ENCODE measurements at regions not wholly inside any gene's neighbourhood (a gene's known extent, or its start where the extent isn't known, plus 50 kb on each side); places are given as distances from the start of the nearest gene placed in this dataset.

GRCh38 chr6:203661-204060, 88.6 kb upstream of the DUSP22 start:
- H2AFZ ChIP-seq = no peak overlapping the region
- no peaks in the 10 kb centered on the region for H3K27me3 ChIP-seq (ENCODE audit: control insufficient read depth, insufficient read depth, low read length)
- H3K79me2 ChIP-seq = no peaks in the 10 kb centered on the region
- no peak overlapping the region for H3K4me2 ChIP-seq (ENCODE audit: low read length)
- no peak overlapping the region for H3K9ac ChIP-seq
- H3K4me1 ChIP-seq = no peaks in the 10 kb centered on the region
- TF ChIP-seq CTCF (IDR thresholded peaks at IDR 0.05) = no peak
- H3K36me3 ChIP-seq (ENCODE audit: control insufficient read depth, insufficient read depth, low read length) = no peaks in the 10 kb centered on the region
- no peak overlapping the region for H3K27ac ChIP-seq
- H3K9me3 ChIP-seq (ENCODE audit: control insufficient read depth, low read length) = no peaks in the 10 kb centered on the region
- H3K4me3 ChIP-seq (ENCODE audit: low read depth, low read length) = no peak overlapping the region

GRCh38 chr6:206264-206663, 86.0 kb upstream of the DUSP22 start:
- Histone ChIP-seq H3K4me3 (ENCODE audit: low read depth, low read length) (no peak overlapping the region), H3K27me3 (ENCODE audit: control insufficient read depth, insufficient read depth, low read length) (no peaks in the 10 kb centered on the region), H3K9ac (no peak overlapping the region), H3K4me1 (no peaks in the 10 kb centered on the region), H2AFZ (no peak overlapping the region), H3K4me2 (ENCODE audit: low read length) (no peak overlapping the region), H3K79me2 (no peaks in the 10 kb centered on the region), H3K9me3 (ENCODE audit: control insufficient read depth, low read length) (no peaks in the 10 kb centered on the region), H3K27ac (no peak overlapping the region), H3K36me3 (ENCODE audit: control insufficient read depth, insufficient read depth, low read length) (no peaks in the 10 kb centered on the region)
- no peak for TF ChIP-seq CTCF (IDR thresholded peaks at IDR 0.05)

- no peaks in the 10 kb centered on the region for H3K9me3 ChIP-seq (ENCODE audit: control insufficient read depth, low read length)
- H3K36me3 ChIP-seq (ENCODE audit: control insufficient read depth, insufficient read depth, low read length) = no peaks in the 10 kb centered on the region
- TF ChIP-seq CTCF (IDR thresholded peaks at IDR 0.05) = no peak
- no peaks in the 10 kb centered on the region for H3K27me3 ChIP-seq (ENCODE audit: control insufficient read depth, insufficient read depth, low read length)
- no peak overlapping the region for H3K27ac ChIP-seq
- H3K79me2 ChIP-seq = no peaks in the 10 kb centered on the region
- no peak overlapping the region for H3K4me3 ChIP-seq (ENCODE audit: low read depth, low read length)
- H2AFZ ChIP-seq = no peak overlapping the region
- H3K4me1 ChIP-seq = no peaks in the 10 kb centered on the region
- H3K4me2 ChIP-seq (ENCODE audit: low read length) = no peak overlapping the region
- H3K9ac ChIP-seq = no peak overlapping the region
These were observed 83.9 kb upstream of the DUSP22 start for GRCh38 chr6:208364-208763.

GRCh38 chr6:208938-209337, 83.3 kb upstream of the DUSP22 start:
- Histone ChIP-seq H2AFZ (no peak overlapping the region), H3K27me3 (ENCODE audit: control insufficient read depth, insufficient read depth, low read length) (no peaks in the 10 kb centered on the region), H3K27ac (no peak overlapping the region), H3K79me2 (no peaks in the 10 kb centered on the region), H3K9ac (no peak overlapping the region), H3K4me1 (no peaks in the 10 kb centered on the region), H3K9me3 (ENCODE audit: control insufficient read depth, low read length) (no peaks in the 10 kb centered on the region), H3K4me2 (ENCODE audit: low read length) (no peak overlapping the region), H3K4me3 (ENCODE audit: low read depth, low read length) (no peak overlapping the region), H3K36me3 (ENCODE audit: control insufficient read depth, insufficient read depth, low read length) (no peaks in the 10 kb centered on the region)
- no peak for TF ChIP-seq CTCF (IDR thresholded peaks at IDR 0.05)

GRCh38 chr6:209432-210103, 82.7 kb upstream of the DUSP22 start:
- Histone ChIP-seq H3K9ac (no peak overlapping the region), H3K79me2 (no peaks in the 10 kb centered on the region), H3K36me3 (ENCODE audit: control insufficient read depth, insufficient read depth, low read length) (no peaks in the 10 kb centered on the region), H3K27me3 (ENCODE audit: control insufficient read depth, insufficient read depth, low read length) (no peaks in the 10 kb centered on the region), H3K27ac (no peak overlapping the region), H2AFZ (no peak overlapping the region), H3K4me2 (ENCODE audit: low read length) (no peak overlapping the region), H3K9me3 (ENCODE audit: control insufficient read depth, low read length) (no peaks in the 10 kb centered on the region), H3K4me3 (ENCODE audit: low read depth, low read length) (no peak overlapping the region), H3K4me1 (no peaks in the 10 kb centered on the region)
- TF ChIP-seq CTCF (IDR thresholded peaks at IDR 0.05) = no peak

Data from parathyroid adenoma (tissue), 2 donors.